Lower lobe of right lung (tissue), 2 donors: ENCODE measurements at regions not wholly inside any gene's neighbourhood (a gene's known extent, or its start where the extent isn't known, plus 50 kb on each side); places are given as distances from the start of the nearest gene placed in this dataset.

Experiments
- ATAC-seq, 2 donors: fragments of 200-7000 bp; cut with Tn5 transposase; one replicate each; pipeline ENCODE4 v1.9.1; 2020 to 2022; ENCODE audit warnings: mild to moderate bottlenecking in 2 of 2, moderate library complexity in 2 of 2
- DNase-seq: peaks from one replicate; pipeline ENCODE4 v3.0.0-alpha.2; 2020
- H3K27ac ChIP-seq: fragments of 200-600 bp; one replicate; pipeline ENCODE4 v1.8.0; 2022
- H3K27me3 ChIP-seq: fragments of 200-600 bp; one replicate; pipeline ENCODE4 v1.8.0; 2022; ENCODE audit warnings: low read depth
- H3K36me3 ChIP-seq: fragments of 200-600 bp; one replicate; pipeline ENCODE4 v1.8.0; 2022; ENCODE audit warnings: mild to moderate bottlenecking
- H3K4me1 ChIP-seq: fragments of 200-600 bp; one replicate; pipeline ENCODE4 v1.8.0; 2022
- H3K4me3 ChIP-seq: fragments of 200-600 bp; one replicate; pipeline ENCODE4 v1.8.0; 2022; ENCODE audit warnings: mild to moderate bottlenecking
- H3K9me3 ChIP-seq: fragments of 200-600 bp; one replicate; pipeline ENCODE4 v1.8.0; 2022
- intact Hi-C: fragments of 100-400 bp; cut with DNase I; formaldehyde crosslinking; loops from one replicate; pipeline ENCODE4 v1.11.0; 2022
- TF ChIP-seq, protein P1 (sequence below): fragments of 200-600 bp; IDR thresholded peaks from one replicate; pipeline ENCODE4 v1.8.0; 2022; ENCODE audit warnings: antibody characterized with exemption, mild to moderate bottlenecking
- donor health status: DM: no; HTN: yes; CAD: no; lungs with severe emphysema.

DNA sequence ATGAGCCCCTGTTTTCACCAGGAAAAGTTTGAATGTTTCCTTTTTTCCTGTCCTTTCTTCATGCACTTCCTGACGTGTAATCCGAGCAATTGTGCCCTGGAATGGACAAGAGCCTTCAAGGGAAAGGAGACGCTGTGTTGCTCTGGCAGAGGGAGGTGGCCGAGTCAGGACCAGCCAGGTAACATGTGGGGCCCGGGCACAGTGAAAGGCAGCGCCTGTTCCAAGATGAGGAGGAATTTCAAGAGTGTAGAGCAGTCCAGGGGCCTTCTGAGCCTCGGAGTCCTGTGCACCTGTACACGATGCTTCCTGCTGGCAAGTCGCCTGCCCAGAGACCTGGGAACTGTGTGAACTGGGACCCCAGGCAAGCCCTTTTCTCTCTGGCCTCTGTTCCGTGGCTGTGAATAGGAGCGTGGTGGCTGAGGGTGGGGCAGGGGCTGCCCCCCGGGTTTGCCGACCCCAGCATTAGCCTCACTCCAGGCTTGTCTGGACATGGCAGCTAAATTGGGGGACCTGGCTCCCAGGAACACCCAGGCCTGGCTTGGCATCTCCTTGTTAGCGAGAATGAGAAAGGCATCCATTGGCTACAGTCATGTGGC is 92.0 kb downstream of the MYEOV start:
- H3K4me1 ChIP-seq = no peaks in the 10 kb centered on the region
- ATAC-seq (no peak), DNase-seq (no peak)
- intact Hi-C loops = no loop called here
- TF ChIP-seq, protein P1, sequence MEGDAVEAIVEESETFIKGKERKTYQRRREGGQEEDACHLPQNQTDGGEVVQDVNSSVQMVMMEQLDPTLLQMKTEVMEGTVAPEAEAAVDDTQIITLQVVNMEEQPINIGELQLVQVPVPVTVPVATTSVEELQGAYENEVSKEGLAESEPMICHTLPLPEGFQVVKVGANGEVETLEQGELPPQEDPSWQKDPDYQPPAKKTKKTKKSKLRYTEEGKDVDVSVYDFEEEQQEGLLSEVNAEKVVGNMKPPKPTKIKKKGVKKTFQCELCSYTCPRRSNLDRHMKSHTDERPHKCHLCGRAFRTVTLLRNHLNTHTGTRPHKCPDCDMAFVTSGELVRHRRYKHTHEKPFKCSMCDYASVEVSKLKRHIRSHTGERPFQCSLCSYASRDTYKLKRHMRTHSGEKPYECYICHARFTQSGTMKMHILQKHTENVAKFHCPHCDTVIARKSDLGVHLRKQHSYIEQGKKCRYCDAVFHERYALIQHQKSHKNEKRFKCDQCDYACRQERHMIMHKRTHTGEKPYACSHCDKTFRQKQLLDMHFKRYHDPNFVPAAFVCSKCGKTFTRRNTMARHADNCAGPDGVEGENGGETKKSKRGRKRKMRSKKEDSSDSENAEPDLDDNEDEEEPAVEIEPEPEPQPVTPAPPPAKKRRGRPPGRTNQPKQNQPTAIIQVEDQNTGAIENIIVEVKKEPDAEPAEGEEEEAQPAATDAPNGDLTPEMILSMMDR = no peak
- no peaks in the 10 kb centered on the region for H3K27me3 ChIP-seq
- H3K36me3 ChIP-seq = no peaks in the 10 kb centered on the region
- peaks cover 16% of the 10 kb centered on the region for H3K9me3 ChIP-seq
- H3K4me3 ChIP-seq = no peak overlapping the region
- H3K27ac ChIP-seq = no peak overlapping the region

DNA sequence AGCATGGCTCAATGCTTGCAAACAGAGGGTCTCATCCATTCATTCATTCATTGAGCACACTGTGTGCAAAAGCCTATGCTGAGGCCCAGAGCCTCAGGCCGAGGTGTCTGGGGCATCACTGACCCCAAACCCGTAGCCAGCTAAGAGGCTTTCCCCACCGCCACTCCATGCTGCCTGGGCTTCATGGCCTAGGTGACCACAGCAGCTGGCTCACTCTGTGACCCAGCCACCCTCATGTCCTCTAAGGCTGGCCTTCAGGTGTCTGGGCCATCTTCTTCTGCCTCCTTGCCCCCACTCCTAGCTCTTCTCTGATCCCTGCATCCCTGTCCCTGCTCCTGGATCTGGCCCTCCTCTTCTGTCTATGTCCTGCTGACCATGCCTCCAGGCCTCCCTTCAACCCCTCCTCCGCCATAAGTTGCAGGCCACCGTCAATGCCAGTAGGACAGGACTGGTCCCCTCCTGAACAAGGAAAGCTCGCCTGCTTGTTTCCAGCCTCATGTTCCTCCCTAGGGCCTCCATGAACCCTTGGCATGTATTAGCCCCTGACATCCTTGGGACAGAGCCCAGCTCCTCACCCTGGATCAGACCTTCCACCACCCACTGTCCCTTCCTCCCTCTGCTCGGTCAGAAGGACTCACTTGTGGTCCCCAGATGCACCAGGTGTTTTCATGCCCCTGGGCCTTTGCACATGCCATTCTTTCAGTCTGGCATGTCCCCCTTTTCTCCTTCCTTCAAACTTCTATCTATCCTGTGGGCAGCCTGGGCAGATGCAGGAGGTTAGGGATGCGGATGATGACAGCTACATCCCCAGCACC is 92.8 kb downstream of the MYEOV start:
- DNase-seq (no peak), ATAC-seq (no peak)
- H3K36me3 ChIP-seq = no peaks in the 10 kb centered on the region
- TF ChIP-seq, protein P1 = no peak
- intact Hi-C loops = no loop called here
- H3K27me3 ChIP-seq = no peaks in the 10 kb centered on the region
- H3K9me3 ChIP-seq = peaks cover 16% of the 10 kb centered on the region
- no peak overlapping the region for H3K4me3 ChIP-seq
- H3K4me1 ChIP-seq = no peaks in the 10 kb centered on the region
- no peak overlapping the region for H3K27ac ChIP-seq

DNA sequence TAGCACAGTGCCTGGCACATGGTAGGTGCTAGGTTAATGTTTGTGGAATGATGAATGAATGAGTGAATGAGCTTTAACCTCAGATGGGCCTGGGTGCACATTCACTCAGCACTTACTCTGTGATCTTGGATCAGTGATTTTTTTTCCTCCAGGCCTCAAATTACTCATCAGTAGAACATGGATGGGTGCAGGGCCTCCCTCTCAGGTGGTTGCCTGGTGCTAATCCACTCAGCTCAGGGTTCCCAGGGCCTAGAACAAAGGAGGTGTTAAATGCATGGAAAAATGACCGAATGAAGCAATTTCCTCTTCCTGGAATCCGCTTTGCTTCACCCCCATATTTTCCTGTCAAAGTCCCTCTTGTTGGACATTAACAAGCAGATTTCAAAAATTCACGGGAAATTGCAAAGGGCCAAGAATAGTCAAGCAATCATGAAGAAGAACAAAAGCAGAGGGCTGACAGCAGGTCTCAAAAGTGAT is 93.5 kb downstream of the MYEOV start:
- no peak overlapping the region for H3K27ac ChIP-seq
- intact Hi-C loops = no loop called here
- DNase-seq (no peak), ATAC-seq (no peak)
- H3K4me1 ChIP-seq = no peaks in the 10 kb centered on the region
- TF ChIP-seq, protein P1 = no peak
- no peaks in the 10 kb centered on the region for H3K27me3 ChIP-seq
- H3K4me3 ChIP-seq = no peak overlapping the region
- H3K36me3 ChIP-seq = no peaks in the 10 kb centered on the region
- H3K9me3 ChIP-seq = peaks cover 16% of the 10 kb centered on the region

DNA sequence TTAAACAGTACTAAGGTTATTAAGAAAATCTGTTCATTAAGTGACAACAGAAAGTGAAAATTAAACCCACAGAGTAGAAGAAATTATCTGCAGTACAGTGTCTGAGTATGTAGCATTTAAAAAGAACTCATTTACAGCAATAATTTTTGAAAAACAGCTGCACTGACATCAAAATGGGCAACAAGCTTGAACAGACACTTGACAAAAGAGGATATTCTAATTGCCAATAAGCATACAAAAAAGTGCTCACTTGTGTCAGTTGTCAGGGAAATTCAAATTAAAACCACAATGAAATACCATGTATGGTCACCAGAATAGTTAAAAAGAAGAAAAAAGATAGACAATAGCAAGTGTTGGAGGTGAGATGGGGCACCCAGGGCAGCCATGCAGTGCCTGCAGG is 93.3 kb upstream of the LINC01488 start:
- no peak for ATAC-seq
- TF ChIP-seq, protein P1 = no peak
- Histone ChIP-seq H3K27ac (no peak overlapping the region), H3K4me3 (no peak overlapping the region), H3K4me1 (no peaks in the 10 kb centered on the region), H3K36me3 (no peaks in the 10 kb centered on the region), H3K27me3 (no peaks in the 10 kb centered on the region), H3K9me3 (peaks cover 16% of the 10 kb centered on the region)
- no peak for DNase-seq
- intact Hi-C loops = no loop called here

DNA sequence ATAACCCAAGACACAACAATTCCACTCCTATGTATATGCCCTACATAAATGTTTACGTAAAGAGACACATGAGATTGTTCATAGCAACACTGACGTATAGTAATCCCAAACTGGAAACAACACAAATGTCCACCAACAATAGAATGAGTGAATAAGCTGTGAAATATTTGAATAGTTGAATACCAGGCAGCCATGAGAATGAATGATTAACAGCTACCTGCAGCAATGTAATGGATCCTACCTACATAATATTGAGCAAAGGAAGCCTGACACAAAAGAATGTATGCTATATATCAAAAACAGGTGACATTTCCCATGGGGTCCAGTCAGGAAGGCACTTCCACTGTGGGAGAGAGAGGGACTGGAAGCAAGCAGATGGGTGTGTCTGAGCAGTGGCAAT is 92.8 kb upstream of the LINC01488 start:
- H3K4me3 ChIP-seq = no peak overlapping the region
- peaks cover 16% of the 10 kb centered on the region for H3K9me3 ChIP-seq
- ATAC-seq (no peak), DNase-seq (no peak)
- intact Hi-C loops = no loop called here
- TF ChIP-seq, protein P1 = no peak
- H3K36me3 ChIP-seq = no peaks in the 10 kb centered on the region
- H3K27me3 ChIP-seq = no peaks in the 10 kb centered on the region
- no peak overlapping the region for H3K27ac ChIP-seq
- H3K4me1 ChIP-seq = no peaks in the 10 kb centered on the region
